Stimulated activated CD8-positive, alpha-beta memory T cell treated with anti-CD3 and anti-CD28 coated beads, Interleukin-2, amount 100 ng/mL, for 48 hours (primary cell): ENCODE measurements at regions not wholly inside any gene's neighbourhood (a gene's known extent, or its start where the extent isn't known, plus 50 kb on each side); places are given as distances from the start of the nearest gene placed in this dataset.
"Not testable (repeated sequence)": the region's sequence is repeated elsewhere in the genome, so short reads cannot be mapped to it uniquely, and the experiment has no call there.

Experiments used
- DNase-seq, 2 donors: peaks; one replicate each; pipeline ENCODE4 v3.0.0-alpha.2; 2020; ENCODE audit warnings: low read depth in 2 of 2

- DNase-seq = no peak
These were observed 115.0 kb upstream of the ZNF516 start for GRCh38 chr18:76610012-76610411.

GRCh38 chr18:76605341-76605929 lies 110.4 kb upstream of the ZNF516 start:
- DNase-seq = no peak

DNA sequence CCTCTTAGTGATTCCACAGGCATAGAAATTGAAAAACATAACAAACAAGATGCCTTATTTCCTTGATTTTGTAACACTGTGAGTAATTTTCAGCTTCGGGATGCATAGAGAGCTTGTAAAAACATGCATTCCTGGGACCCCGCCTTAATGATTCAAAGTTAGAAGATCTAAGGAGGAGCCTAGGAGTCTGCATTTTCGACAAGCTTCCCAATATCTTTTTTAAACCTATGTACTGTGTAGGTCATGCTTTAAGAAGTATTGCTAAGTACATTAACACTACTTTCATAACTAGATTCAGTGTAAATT lies 109.8 kb upstream of the ZNF516 start:
- DNase-seq = no peak

DNA sequence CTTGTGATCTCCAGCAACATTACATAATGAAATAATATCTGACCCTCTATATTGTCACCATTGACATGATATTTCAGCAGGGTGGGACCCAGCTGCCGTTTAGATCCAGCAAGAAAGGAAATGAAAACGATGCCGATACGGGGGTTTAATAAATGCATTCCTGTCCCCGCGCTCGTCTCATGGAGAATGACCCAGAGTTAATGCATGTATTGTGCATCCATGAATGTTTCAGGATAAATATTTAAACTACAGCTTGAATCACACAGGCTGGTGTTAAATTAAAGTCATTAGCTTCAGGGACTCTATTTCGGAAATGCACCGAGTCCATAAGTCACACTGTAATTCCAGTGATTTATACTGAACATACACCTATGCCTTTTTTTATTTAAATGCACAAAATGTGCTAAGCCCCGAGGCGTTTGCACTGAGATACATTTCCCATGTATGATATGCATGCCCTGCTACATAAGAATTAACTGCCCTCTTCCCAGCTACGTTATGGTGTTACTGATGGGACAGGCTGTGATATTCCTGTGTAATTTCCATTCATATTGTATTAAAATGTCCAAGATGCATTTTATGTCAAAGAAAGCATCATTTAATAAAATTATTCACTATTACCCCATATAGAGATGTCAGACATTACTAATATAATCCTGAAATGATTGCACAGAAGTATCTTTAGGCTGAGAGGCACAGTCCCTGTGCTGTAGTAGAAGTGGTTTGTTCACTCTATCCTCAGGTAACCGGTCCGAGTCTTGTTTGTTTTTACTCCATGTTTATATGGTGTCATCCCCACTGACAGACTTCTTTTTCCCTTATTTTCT lies 109.3 kb upstream of the ZNF516 start:
- DNase-seq = no peak

GRCh38 chr18:76602191-76602590 lies 107.1 kb upstream of the ZNF516 start:
- DNase-seq = no peak

- DNase-seq = not testable (repeated sequence)
These were observed 105.0 kb upstream of the ZNF516 start for GRCh38 chr18:76600076-76600475.

GRCh38 chr18:76594966-76595365 lies 99.9 kb upstream of the ZNF516 start:
- DNase-seq = no peak

GRCh38 chr18:76593843-76594242 lies 98.8 kb upstream of the ZNF516 start:
- no peak for DNase-seq

GRCh38 chr18:76592981-76593381 lies 97.9 kb upstream of the ZNF516 start:
- DNase-seq = no peak

- no peak for DNase-seq
These were observed 97.1 kb upstream of the ZNF516 start for GRCh38 chr18:76592096-76592495.

DNA sequence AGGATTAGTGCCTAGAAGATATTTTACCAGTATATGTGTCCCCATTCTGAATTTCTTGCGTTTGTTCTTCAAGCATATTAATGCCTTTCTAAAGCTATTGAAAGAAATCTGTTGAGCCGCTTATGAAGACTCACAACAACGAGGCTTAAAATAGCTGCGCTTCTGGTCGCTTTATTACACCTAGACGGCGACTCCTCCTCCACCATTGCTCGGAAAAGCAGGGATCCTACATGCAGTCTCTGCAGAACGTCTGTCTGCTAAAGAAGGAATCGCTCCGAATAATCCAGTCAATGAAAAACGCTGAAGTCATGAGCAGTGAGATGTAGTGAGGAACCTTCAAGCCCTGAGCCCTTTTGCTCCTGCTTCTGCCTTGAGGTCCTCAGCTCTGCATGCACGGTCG lies 94.8 kb upstream of the ZNF516 start:
- DNase-seq = no peak

DNA sequence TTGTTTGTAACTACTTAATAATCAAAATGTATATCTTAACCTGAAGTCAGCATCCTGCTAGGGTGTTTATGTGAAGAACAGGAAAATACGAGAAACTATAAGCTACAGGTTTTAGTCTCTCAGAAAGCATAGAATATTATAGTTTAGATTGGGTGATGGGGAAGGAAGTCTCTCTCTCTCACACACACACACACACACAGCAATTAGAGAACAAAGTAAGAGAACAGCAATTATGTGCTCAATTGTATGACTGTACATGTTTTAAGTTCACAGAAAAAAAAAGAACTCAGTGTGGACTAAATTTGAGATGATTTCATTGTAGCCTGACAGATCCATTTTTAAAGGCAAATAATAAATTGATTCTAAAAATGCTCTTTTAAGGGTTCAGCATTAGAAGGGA lies 94.3 kb upstream of the ZNF516 start:
- no peak for DNase-seq

DNA sequence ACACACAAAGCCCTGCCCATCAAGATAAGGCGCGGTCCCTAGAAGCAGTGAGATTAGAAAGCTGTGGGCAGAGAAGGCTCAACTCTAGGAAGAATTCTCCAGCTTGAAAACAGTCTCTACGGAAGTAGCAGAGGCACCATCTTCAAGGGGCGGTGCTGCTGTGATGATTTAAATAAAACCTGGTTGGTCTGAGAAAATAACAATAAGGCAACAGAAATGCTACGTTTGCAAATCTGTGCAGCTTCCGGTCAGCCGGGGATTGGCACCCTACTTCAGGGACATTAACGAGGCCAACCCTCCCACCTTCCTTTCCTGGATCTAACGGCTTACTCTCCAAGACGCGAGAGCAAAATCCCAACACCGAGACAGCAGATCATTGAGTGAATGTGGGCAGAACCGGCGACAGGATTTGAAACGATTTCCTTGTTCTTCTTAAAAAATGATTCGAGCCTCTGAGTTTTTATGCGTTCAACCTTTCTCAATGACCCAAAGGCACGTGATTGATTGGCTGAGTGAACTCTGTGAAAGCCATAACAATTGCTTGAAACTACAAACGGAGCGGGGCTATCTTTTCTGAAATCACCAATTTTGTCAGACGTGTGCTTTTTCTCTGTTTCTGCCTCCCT lies 93.7 kb upstream of the ZNF516 start:
- no peak for DNase-seq

DNA sequence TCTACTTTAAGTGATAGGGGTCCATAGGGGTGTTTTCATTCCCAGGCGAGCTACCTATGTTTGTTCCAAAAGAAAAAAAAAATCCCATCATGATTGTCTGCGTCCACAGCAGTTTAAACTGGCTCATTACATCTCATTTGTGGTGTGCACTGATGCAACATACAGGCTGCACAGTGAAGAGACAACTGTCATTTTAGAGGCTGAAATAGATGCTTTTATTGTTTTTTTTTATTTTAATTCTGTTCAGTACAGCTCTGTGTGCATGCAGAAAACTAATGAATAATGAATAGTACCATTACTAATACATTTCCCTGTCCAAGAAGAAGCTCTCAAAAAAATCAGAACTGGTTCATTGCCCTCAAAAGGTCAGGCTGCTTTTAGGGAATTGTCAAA lies 92.8 kb upstream of the ZNF516 start:
- DNase-seq = no peak

GRCh38 chr18:76587147-76587878 lies 92.3 kb upstream of the ZNF516 start:
- DNase-seq = no peak

- no peak for DNase-seq
These were observed 89.6 kb upstream of the ZNF516 start for GRCh38 chr18:76584414-76585310.

GRCh38 chr18:76581261-76581660 lies 86.2 kb upstream of the ZNF516 start:
- no peak for DNase-seq

GRCh38 chr18:76580288-76580962 lies 85.4 kb upstream of the ZNF516 start:
- no peak for DNase-seq

- DNase-seq = no peak
These were observed 84.3 kb upstream of the ZNF516 start for GRCh38 chr18:76579301-76579695.

DNA sequence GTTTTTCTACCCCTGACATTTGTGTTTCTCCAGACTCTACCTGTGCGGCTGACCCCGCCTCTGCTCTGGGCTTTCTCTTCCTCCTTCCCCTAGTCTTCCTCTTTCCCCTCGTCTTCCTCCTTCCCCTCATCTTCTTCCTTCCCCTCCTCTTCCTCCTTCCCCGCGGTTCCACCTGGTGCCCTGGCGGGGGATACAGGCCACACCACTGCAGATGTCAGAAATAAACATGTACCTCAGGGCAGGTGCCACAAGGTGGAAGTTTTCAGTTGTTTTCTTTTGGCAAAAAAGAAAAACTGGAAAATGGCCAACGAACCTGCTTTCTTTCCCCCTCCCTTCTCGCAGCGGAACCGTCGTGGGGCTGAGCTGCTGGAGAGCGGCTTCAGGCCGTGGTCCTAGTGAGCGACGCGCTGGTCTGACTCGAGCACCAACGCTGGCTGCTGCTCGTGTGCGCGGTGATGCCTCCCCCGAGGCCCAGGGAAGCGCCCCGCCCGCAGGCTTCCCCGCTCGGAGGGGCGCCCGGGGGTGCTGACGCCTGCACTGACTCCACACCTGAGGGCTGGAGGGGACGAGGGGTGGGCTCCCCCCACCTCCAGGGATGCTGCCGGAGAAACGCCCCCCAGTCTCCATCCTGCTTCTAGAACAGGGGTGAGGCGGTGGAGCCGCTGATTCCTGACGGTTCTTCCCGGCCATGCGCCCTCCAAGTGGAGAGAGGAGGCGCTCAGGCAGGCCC lies 83.7 kb upstream of the ZNF516 start:
- DNase-seq = no peak
